ENCODE measurements at regions not wholly inside any gene's neighbourhood (a gene's known extent, or its start where the extent isn't known, plus 50 kb on each side); places are given as distances from the start of the nearest gene placed in this dataset.
"Not testable (repeated sequence)": the region's sequence is repeated elsewhere in the genome, so short reads cannot be mapped to it uniquely, and the experiment has no call there.

DNA sequence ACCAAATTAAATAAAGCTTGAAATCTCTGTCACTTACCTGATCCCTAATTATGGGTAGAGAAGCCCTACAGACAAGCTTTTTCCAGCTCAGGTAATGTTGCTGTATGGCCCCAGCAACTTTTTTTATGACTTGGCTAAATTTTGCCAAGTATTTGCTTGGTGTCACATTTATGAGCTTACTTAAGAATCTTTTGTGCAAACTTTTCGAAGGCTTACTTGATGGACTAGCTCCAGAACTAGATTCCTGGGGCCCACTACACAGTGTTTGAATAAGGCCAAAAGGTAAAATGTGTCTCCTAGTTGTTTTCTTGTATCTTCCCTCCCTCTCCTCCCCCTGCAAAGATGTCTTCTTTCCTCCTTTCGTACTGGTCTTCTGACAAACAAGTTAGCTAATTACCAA is 257.9 kb downstream of the OSR1 start:
- no peak for DNase-seq (ENCODE audit: low read depth)

DNA sequence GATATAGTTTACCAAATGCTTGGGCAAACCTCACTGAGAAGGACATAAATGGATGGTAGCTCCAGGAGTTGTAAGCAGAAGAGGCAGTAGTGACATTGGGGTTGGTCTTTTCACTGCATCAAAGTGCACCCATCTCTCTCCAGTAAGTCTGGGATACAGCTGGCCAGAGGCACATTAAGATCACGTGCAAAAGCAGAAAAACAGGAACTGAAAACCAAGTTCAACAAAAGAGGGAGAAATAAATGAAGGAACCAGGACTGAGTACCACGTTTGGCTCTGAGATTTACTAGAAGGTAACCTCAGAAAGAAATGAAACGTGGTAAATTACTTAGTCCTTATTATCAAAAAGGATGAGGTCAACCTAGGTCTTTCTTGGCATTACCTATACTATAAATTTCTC is 259.2 kb downstream of the OSR1 start:
- no peak for DNase-seq (ENCODE audit: low read depth)

DNA sequence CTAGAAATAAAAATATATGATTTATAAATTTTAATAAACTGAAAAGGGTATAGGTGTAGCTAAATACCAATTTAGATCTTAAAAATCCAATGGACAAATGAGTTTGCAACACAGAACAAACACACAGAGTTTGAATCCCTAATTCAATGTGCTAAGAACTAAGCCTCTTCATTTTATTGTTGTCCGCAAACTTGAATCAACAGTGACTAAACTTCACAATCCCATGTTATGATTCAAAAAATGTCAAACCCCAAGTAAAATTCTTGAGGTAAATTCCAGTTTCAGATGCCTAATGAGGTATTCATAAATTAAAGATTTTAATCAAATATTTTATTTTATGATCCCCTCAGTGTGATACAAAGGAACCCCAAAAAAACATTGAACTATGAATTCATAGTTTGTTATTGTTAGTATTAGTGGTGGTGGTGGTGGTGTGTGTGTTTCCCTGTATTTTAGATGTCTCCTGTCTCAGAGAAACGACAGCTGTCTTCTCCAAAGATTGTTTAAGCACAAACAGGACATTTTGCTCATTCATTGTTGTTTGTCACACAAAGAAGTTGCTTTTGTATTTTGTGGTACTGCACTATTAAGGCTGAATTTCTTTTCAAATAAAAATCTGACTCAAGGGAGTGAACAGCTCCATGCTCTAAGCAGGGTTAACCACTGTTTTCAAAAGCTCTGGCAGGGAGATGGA is 259.8 kb downstream of the OSR1 start:
- DNase-seq (ENCODE audit: low read depth), result no peak

DNA sequence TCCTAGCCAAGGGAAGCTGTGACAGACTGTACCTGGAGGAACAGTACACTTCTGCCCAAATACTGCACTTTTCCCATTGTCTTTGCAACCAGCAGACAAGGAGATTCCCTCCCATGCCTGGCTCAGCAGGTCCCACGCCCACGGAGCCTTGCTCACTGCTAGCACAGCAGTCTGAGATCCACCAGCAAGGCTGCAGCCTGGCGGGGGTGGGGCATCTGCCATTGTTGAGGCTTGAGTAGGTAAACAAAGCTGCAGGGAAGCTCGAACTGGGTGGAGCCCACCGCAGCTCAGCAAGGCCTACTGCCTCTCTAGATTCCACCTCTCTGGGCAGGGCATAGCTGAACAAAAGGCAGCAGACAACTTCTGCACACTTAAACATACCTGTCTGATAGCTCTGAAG is 268.9 kb downstream of the OSR1 start:
- not testable (repeated sequence) for DNase-seq (ENCODE audit: low read depth)

DNA sequence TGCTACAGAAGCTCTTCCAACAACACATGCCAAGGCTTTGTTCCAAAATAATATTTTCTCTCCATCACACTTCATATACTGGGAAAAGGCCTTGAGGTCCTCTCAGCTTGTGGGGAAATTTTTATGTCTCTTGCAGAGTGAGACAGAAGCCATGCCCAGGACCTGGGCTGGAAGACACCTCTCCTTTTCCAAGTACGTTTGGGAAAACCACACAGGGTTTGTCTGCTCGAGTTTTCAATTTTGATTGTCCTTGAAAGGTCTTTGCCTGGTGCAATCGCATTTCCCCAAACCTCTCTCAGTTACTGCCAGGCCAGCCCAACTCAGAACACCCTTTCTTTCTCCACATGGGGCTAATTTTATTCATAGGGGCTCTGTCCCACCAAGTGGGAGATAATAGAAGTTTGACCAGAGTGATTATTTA is 272.2 kb downstream of the OSR1 start:
- DNase-seq (ENCODE audit: low read depth), result no peak

DNA sequence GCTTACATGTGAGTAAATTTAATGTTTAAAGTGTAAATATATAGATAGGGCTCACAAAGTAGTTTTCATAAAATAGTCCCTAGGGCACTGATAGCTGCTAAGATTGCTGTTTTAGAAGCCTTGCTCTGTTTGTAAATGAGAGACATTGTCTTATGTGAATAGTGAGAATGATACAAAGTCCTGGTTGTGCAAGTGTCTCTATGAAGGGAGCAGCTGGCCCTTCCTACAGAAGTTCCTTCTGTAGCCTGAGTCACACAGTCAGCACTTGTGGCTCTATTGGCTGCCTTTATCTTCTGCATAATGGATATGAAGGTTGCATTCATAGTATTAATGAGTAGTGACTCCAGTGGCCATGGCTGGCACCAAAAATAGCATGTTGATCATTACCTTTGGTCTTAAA is 279.7 kb downstream of the OSR1 start:
- DNase-seq (ENCODE audit: low read depth), result no peak

DNA sequence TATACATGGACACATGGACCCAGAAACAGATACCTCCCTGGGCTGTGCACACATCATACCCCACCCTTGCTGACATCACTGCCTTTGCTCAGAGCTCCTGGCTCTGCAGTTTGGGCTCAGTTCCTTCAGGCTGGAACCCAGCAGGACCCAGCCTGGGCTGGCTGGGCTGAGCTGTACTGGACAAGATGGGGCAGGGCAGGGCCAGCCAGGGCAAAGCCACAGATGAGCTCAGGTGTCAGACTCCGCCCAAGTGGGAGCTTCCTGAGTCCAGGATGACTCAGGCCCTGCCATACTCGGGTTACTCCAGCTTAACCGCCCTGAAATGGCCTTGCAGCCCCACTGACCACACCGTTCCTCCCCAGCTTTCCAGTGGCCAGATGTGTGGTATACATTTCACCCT is 284.9 kb downstream of the OSR1 start:
- DNase-seq (ENCODE audit: low read depth), result no peak

DNA sequence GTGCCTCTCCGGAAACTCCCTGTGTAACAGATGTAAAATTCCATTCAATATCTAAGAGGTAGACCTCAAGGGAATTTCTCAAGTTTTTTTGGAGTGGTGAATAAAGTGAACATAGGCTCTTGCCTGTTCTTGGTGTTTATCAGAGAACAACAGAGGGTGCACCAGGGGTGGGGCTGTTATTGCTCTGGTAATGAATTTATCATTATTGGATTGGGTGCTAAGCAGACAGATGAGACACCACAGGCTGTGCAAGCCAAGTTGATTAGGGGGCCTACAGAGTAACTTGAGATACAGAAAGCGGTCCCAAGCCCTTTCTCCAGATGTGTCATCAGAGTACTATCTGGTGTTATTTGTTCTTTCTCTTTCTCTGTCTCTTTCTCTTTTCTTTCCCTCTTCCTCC is 286.3 kb downstream of the OSR1 start:
- DNase-seq (ENCODE audit: low read depth), result no peak

DNA sequence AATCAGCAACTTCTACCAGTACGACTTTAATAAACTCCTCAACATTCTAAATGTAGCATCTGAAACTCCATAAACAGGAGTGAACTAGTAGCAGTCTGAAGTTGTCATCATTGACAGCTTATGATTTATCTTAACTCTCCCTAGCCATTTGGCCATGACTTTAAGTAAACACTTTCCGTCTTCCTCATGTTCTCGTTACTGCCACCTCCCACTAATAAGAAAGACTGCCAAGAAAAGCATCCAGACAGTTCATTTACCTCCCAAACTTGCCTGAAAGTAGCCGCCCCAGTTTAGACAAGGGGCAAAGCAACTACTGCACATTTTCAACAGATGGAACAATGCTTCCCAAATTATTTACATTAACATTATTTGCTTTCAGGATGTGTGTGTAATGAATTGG is 287.5 kb downstream of the OSR1 start:
- no peak for DNase-seq (ENCODE audit: low read depth)

DNA sequence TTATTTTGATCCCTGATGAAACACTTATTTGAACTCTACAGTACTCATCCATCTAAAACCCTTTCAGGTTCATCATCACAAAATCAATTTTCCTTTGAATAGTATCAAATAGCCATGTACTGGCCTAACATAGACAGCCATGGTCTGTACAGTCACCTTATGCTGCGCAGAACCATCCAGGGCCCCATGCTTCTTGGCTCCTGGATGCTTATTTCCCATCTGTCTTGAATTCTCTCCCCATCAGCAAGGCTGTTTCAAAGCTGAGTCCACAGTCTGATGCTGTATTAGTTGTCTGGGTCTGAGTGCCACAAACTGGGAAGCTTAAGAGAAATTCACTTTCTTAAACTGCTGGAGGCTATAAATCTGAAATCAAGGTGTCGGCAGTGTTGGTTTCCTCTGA is 290.2 kb downstream of the OSR1 start:
- DNase-seq (ENCODE audit: low read depth), result no peak

DNA sequence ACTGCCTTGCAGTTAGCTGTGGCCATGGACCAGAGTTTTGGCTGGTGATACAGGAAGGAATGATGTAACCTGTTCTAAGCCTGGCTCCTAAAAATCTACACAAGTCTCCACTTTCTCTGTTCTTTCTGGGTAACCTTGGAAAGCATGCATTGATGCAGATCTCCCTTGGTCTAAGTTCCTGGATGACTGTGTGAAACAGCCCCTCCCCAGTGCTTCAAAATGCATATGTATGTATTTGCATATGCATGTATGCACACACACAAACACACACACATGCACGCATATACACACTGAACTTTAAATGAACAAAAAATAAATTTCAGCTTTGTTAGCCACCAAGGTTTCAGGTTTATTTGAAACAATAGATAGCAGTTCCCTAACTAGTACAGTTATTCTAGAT is 296.1 kb downstream of the OSR1 start:
- no peak for DNase-seq (ENCODE audit: low read depth)

DNA sequence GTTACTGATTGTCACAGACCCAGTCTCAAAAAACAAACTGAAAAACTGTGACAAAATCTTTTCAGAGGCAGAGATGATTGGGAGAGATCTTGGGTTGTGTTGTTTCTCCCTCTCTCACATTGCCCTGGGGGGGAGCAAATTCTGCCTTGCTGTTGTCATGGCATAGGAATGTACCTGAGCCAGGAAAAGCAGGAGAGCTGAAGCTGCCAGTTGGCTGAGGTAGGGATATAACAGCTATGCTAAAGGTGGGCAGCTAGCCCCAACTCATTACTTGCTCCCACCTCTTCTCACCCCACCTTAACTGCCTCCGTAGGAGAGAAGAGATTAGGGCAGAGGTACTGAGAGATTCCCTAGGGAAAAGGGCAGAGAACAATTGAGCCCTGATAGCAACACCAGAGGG is 299.3 kb downstream of the OSR1 start:
- DNase-seq (ENCODE audit: low read depth), result no peak

DNA sequence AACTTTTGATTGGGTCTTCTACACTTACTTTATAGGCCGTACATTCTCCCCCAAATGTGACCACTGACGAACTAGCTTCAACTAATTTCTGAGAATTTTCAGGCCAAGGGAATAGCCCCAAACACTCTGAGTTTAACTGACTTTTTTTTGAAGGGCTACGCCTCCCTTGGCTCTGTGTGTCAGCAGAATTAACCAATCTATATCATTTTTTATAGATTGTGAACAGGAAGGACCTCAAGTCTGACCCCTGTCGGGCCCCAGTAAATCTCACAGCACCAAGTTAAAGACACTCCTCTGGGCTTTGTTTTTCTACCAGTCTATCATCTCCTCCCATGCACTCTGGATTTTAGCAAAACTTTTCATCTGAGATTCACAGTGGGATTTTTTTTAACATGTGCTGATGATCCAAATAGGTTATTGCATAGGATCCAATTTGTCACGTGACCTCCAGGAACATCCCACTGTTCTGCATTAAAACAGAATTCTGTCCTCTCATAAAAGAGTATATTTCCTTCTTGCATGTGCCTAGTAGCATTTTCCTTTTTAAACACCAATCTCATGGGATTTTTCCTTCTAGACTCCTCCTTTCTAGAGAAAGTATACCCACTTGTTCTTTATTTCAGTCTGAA is 307.1 kb downstream of the OSR1 start:
- DNase-seq (ENCODE audit: low read depth), result no peak

DNA sequence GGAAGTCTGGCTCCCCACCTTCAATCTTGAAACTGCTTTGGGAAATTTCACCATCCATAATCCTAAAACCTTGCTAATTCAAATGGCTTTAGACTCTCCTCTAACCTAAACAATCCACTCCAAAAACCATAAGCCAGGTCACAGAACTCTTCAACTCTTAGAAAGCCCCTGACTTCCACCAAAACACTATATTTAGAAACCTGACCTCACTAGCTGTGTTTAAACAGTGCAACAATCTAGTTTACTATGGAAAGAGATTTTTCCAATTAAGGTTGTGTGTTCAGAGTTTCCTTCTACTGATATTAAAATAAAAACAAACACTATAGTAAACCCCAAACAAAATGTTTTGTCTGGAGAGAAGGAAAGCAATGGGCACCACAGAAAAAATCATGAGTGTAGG is 308.1 kb downstream of the OSR1 start:
- DNase-seq (ENCODE audit: low read depth), result no peak

DNA sequence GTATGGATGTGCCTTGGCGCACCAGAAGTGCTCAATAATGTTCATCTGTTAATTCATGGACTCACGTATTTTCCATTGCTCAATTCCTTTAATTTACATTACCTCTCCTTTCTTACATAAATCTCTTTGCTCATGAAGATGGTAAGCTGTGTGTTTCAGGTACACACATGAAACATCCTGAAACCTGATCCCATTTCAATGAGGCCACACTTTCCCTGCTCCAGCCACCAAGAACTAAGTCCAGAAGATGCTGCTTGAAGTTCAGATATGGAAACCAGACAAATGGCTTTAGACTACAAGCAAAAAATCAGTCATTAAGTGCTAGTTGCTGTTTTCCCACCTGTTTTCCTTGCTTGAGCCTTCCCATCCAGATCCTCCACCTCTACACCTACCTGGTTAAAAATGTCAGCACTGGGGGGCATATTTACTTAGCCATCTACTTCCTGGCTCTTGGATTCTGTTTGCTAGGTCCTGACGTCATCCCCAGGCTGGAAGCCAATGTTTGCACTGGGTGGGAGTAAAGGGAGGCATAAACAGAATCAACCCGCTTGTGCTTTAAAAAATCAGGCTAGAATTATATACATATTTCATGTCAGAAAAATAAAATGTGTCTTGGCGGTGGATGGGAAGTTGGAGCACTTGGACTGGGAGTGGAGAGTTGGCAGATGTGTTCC is 309.7 kb downstream of the OSR1 start:
- DNase-seq (ENCODE audit: low read depth), result no peak

DNA sequence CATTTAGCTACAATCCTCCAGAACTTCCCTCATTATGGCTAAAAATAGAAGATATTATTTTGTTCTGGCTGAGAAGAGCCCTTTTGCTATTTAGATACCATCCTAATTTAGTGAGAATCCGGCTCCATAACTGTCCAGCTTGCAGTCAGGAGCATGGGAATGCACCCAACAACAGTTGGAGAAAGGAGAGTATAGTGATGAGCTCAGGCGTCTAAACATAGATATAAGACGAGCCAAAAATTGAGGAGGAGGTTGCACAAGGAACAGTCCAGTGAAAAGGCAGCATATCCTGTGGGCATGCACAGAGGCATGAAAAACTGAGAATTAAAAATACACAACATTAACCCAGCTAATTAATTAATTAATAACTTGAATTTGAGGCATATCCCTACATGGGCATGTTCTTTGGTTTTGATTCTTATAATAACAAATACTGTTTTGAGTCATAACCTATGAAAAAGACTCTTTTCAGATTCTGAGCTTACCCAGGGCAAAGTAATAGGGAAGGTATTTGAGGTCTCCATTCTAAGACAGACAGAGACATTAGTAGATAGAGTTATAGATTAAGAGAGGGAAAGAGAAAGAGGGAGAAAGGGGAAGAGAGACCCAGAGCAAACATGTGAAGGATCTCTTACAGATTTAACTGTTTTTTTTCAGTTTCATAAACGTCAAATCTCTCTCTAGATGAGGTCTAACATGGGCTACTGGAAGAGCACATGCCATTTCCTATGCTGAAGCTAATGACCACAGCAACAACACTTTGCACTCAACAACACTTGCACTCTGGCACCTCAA is 311.2 kb downstream of the OSR1 start:
- DNase-seq (ENCODE audit: low read depth), result no peak

DNA sequence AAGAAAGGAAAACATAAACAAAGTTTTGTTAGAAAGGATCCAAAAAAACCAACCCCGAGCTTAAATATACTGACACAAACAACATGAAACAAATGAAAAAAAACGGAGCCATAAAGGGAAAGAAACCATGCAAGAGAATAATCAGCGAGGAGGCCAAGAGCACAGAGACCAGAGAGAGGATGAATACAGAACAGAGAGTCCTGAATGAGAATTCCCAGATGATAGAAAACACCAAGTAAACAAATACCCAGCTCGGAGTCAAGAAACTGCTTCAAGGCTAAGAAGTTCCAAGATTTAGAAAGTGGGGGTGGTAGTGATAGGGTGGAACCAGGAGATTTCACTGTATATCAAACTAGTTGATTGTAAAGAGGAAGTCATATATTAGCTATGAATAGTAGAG is 313.3 kb downstream of the OSR1 start:
- no peak for DNase-seq (ENCODE audit: low read depth)

DNA sequence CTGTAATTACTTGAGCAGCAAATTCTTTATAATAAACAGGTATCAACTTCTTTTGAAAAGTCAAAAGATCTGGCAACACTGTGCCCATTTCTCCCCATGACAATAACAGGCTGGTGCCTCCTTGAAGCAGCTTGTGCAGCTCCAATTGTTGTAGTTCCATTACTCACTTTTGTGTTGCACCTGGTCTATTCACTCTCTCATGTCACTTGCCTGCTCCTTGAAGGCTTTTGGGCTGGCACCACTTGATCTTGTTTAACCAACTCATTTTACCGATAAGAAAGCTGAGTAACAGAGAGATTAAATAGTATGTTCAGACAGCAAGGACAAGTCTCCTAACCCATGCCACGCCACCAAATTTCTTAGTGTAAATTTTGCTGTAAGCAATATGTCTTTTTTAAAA is 314.5 kb downstream of the OSR1 start:
- DNase-seq (ENCODE audit: low read depth), result no peak

DNA sequence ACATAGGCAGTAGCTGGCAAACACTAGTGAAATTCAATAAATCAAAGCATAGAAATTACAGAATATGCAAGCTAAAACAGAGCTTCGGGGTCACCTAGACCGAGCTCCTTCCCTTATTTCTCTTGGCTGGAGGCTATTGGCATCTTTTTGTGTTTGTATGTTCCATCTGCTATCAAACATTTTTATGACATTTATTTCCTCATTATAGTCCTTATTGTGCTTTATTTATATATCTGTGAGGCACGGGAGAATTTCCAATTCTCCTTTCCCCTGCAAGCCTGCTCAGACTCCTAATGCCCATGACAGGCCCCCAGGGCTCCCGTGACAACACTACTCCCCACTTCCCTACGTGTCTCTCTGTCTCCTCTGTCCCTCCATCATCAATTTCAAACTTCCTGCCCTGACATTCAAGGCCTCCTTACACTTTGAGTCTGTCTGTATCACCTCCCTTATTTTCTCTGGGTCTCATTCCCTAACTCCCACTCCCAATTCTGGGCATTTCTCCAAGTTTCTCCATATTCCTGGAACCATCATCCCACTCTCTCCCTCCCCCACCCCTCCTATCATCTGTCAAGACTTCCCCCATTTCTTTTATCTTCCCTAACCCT is 316.9 kb downstream of the OSR1 start:
- no peak for DNase-seq (ENCODE audit: low read depth)

DNA sequence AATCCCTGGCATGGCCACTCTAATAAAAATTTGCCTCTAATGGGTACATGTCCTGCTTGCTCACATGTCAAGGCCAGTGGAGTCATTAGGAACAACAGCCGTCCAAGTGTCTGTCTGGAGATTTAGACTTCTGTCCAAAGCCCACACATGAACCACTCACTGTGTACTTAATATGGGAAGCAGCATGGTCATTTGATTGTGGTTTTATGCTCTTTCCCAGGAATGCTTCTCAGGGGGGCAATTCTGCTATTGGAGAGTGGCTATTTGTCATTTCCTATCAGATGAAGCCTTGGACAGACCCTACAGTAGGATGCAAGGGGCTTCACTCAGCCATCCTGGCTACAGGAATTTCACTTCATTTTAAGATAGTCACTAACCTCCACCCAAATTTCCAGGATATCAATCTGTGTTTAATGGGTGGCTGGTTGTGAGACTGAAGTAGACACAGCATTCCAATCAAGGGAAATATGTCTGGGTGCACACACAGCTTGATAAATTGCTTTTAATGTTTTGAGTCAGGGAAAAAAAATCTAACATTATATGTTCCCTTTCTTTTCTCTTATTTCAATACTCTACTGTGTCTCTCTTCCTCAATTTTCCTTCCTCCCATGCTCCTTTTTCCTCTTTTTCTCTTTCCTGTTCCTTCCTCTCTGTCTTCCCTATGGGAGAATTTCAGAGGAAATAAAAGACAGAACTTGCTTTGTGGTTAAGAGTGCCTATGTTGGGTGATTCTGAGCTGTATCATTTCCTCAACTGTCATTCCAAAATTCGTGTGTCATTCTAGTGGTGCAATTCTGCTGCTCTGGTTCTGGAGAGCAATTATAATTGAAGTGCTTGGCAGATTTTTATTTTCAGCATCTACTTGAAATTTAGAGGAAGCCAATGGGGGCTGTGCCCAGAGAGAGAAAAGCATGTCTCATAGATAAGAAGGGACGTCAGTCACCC is 320.1 kb downstream of the OSR1 start:
- no peak for DNase-seq (ENCODE audit: low read depth)

DNA sequence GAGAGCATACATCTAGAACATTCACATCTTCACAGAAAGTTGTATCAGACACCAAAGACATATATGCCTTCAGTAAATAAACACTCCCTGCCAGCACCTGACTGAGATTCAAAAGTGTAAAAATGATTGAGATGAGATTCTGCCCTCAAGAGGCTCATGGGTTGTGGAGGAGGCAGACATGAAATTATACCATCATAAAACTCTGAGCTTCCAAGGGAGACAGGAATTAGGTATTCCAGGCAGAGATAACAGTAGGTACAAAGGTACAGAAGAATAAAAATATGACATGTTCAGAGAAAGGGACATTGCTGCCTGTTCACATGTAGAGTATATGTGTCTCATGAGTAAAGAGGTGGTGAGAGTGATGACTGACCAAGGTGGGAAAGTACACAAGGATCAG is 322.3 kb downstream of the OSR1 start:
- DNase-seq (ENCODE audit: low read depth), result no peak

All from stimulated activated CD8-positive, alpha-beta memory T cell treated with anti-CD3 and anti-CD28 coated beads, Interleukin-7, amount 100 ng/mL, for 24 hours (primary cell).